ENCODE measurements at regions not wholly inside any gene's neighbourhood (a gene's known extent, or its start where the extent isn't known, plus 50 kb on each side); places are given as distances from the start of the nearest gene placed in this dataset.

DNA sequence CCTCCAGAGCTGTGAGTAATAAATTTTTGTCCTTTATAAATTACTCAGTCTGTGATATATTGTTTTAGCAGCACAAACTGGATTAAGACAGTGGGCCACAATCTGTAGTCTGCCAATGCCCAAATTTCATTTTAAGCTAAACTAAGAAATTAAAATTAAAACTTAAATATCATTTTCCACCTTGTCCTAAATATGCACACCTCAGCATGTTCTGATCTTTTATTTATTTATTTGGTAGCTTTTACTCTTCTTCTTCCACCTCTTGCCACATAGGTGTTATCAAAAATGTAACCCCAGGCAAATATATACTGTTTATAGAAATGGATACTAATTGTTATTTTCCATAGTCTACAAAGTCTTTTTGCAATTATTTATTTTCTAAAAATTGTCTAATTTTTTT lies 1102.2 kb upstream of the COX7C start:
- no peak overlapping the region for H2BK20ac ChIP-seq (ENCODE audit: low read length)
- no peak overlapping the region for H2BK5ac ChIP-seq (ENCODE audit: low read depth, low read length)
- TF ChIP-seq KDM4A (IDR thresholded peaks at IDR 0.05; ENCODE audit: low read depth, low read length, severe bottlenecking) (no peak), CBX5 (IDR thresholded peaks at IDR 0.05; ENCODE audit: low read depth, low read length) (no peak), SUZ12 (IDR thresholded peaks at IDR 0.05; ENCODE audit: low read length) (no peak), JUN (IDR thresholded peaks at IDR 0.05; ENCODE audit: low read depth, low read length) (no peak), SP1 (IDR thresholded peaks at IDR 0.05; ENCODE audit: low read depth, low read length) (no peak), EZH2 (IDR thresholded peaks at IDR 0.05; ENCODE audit: low read depth, low read length, severe bottlenecking) (no peak), SIRT6 (IDR thresholded peaks at IDR 0.05; ENCODE audit: low read length) (no peak), BACH1 (IDR thresholded peaks at IDR 0.05; ENCODE audit: low read length) (no peak), MAFK (IDR thresholded peaks at IDR 0.05; ENCODE audit: low read depth, low read length) (no peak)
- H3K14ac ChIP-seq (ENCODE audit: insufficient read length), result no peak overlapping the region
- H3K56ac ChIP-seq (replicated peaks; ENCODE audit: insufficient read length, low read depth, low read length), result no peak overlapping the region
- no peak overlapping the region for H4K8ac ChIP-seq (ENCODE audit: extremely low read depth, insufficient read depth, low read length)
- H2BK12ac ChIP-seq (ENCODE audit: low read depth, low read length), result no peak overlapping the region
- H4K5ac ChIP-seq (ENCODE audit: insufficient read length, low read depth, low read length), result no peak overlapping the region
- no peaks in the 10 kb centered on the region for H3K27me3 ChIP-seq (replicated peaks in 1 of 4; ENCODE audit: control insufficient read depth in 3 of 4, extremely low read depth in 1 of 4, insufficient read depth in 3 of 4, low read length in 3 of 4)
- H4K91ac ChIP-seq (replicated peaks; ENCODE audit: insufficient read length, low read length), result no peak overlapping the region
- no peaks in the 10 kb centered on the region for H3K79me1 ChIP-seq (ENCODE audit: low read depth, low read length)
- no peaks in the 10 kb centered on the region for H3K9me3 ChIP-seq (ENCODE audit: insufficient read depth in 2 of 2, low read depth in 1 of 2, low read length in 1 of 2)
- H2BK15ac ChIP-seq (ENCODE audit: low read length), result no peak overlapping the region
- H3K23me2 ChIP-seq (ENCODE audit: low read depth, low read length), result no peaks in the 10 kb centered on the region
- H3K18ac ChIP-seq (ENCODE audit: extremely low read depth, low read length), result no peak overlapping the region
- no peaks in the 10 kb centered on the region for H4K20me1 ChIP-seq (replicated peaks in 1 of 2; ENCODE audit: control insufficient read depth in 1 of 2, insufficient read depth in 2 of 2, low read length in 2 of 2)
- no peak overlapping the region for H3K23ac ChIP-seq (ENCODE audit: insufficient read length)
- FAIRE-seq, result no peak
- CTCF ChIA-PET (ENCODE audit: partially characterized antibody), result no interaction called here
- no peak overlapping the region for H3K4ac ChIP-seq (replicated peaks; ENCODE audit: insufficient read length, low read depth, low read length)
- H3K4me1 ChIP-seq (replicated peaks in 1 of 4; ENCODE audit: control insufficient read depth in 3 of 4, insufficient read depth in 4 of 4, low read length in 3 of 4), result no peaks in the 10 kb centered on the region
- no peak overlapping the region for H3K9ac ChIP-seq (replicated peaks in 1 of 4; ENCODE audit: extremely low read depth in 1 of 4, low read depth in 3 of 4, low read length in 3 of 4)
- no peaks in the 10 kb centered on the region for H3K79me2 ChIP-seq (ENCODE audit: control insufficient read depth in 1 of 2, insufficient read depth in 2 of 2, low read length in 2 of 2)
- no peak overlapping the region for H3K27ac ChIP-seq (ENCODE audit: low read depth, low read length)
- no peak overlapping the region for H2BK120ac ChIP-seq (replicated peaks; ENCODE audit: low read depth, low read length)
- no peak for DNase-seq (ENCODE audit: low read depth in 1 of 2, low spot score in 2 of 2)
- no peak overlapping the region for H2AFZ ChIP-seq (ENCODE audit: low read length)
- H2AK5ac ChIP-seq (ENCODE audit: low read depth, low read length), result no peak overlapping the region
- H3K4me3 ChIP-seq (ENCODE audit: extremely low read depth in 1 of 4, insufficient read depth in 2 of 4, low read depth in 3 of 4, low read length in 4 of 4), result no peak overlapping the region
- H3K36me3 ChIP-seq (ENCODE audit: control insufficient read depth in 2 of 4, insufficient read depth in 4 of 4, low read length in 3 of 4), result no peaks in the 10 kb centered on the region
- H3K4me2 ChIP-seq (ENCODE audit: insufficient read depth in 1 of 2, low read depth in 2 of 2, low read length in 2 of 2), result no peak overlapping the region
- POLR2A ChIA-PET (ENCODE audit: partially characterized antibody), result no interaction called here

Data from H1 (cell line).